ENCODE measurements at regions not wholly inside any gene's neighbourhood (a gene's known extent, or its start where the extent isn't known, plus 50 kb on each side); places are given as distances from the start of the nearest gene placed in this dataset.

DNA sequence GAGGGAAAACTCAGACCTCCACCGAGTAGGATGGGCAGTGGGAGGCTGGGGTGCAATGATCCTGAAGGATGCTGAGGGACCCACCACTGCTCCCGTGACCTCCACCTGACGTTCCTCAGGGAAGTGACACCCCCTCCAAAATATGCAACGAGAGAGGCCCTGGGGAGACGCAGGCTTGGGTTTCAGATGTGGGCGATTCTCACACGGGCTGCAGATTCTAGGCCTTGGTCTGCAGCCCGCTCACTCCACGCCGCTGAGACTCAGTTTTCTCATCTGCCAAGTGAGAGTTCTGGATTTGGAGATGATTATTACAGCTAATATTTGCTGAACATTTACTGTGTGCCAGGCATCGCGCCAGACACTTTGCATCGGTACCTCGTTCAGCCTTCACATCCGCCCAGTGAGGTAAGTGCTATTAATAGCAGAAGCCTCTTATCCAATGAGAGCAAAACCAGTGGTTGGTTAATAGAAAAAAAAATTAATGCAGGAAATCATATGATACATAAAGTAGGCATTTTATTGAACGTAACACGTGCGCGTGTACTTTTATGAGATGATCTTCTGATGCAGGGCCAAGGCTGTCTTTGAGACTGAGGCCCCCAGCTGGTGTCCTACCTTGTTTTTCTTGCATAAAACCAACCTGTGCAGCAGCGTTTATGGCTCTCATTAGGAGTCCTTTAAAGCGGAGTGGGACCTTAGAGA is 102.0 kb upstream of the RUNX3 start:
- H3K36me3 ChIP-seq = no peaks in the 10 kb centered on the region
- H3K4me1 ChIP-seq = peaks cover 83 to 88% (median 86%) of the 10 kb centered on the region in 10 experiments
- no peak for TF ChIP-seq Cebpa-rat (IDR thresholded peaks at IDR 0.05)
- no peaks in the 10 kb centered on the region for H3K9me3 ChIP-seq (replicated peaks in 1 of 11)
- peaks cover 0 to 58% (median 0%) of the 10 kb centered on the region in 11 experiments; a peak in 7 of 22 replicates for H3K27me3 ChIP-seq
- no peak overlapping the region for H3K27ac ChIP-seq
- peaks cover 0 to 51% (median 0%) of the 10 kb centered on the region in 11 experiments; a peak in 4 of 22 replicates for H4K20me1 ChIP-seq
- H3K4me2 ChIP-seq = peak overlapping the region; percentile 70 to 99 (median 93)
- peak overlapping the region in 1 of 10 experiments; percentile 15; a peak in 1 of 20 replicates for H3K4me3 ChIP-seq
- H3K9ac ChIP-seq = peak overlapping the region in 2 of 11 experiments; percentile 4 to 21; a peak in 1 of 22 replicates

DNA sequence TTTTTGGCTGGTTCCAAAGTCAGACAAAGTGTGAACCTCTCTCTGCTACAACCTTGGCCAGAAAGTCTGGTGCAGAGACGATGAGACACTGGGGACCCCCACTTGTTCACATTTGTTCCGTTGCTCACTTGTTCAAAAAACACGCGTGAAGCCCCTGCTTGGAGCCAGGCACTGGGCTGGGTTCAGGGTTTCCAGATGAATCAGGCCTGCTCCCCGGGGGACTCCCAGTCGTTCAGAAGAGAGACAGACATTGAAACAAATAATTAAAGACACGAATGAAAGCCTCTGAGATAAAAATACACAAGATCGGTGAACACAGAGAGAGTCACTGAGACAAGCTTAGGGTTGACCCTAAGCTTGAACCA is 101.5 kb upstream of the RUNX3 start:
- H3K9ac ChIP-seq = peak overlapping the region in 1 of 11 experiments; percentile 21; a peak in 1 of 22 replicates
- H3K36me3 ChIP-seq = no peaks in the 10 kb centered on the region
- peaks cover 88 to 93% (median 90%) of the 10 kb centered on the region in 10 experiments for H3K4me1 ChIP-seq
- peaks cover 0 to 61% (median 0%) of the 10 kb centered on the region in 11 experiments; a peak in 7 of 22 replicates for H3K27me3 ChIP-seq
- no peak overlapping the region for H3K27ac ChIP-seq
- H3K4me3 ChIP-seq = 0 out of 20 replicates have a peak overlapping the region, but pooled peaks of 1 of the 10 experiments have one; percentile 15
- H3K4me2 ChIP-seq = peak overlapping the region; percentile 70 to 99 (median 93)
- TF ChIP-seq Cebpa-rat (IDR thresholded peaks at IDR 0.05) = no peak
- H3K9me3 ChIP-seq (replicated peaks in 1 of 11) = no peaks in the 10 kb centered on the region
- H4K20me1 ChIP-seq = peaks cover 0 to 51% (median 0%) of the 10 kb centered on the region in 11 experiments; a peak in 4 of 22 replicates

DNA sequence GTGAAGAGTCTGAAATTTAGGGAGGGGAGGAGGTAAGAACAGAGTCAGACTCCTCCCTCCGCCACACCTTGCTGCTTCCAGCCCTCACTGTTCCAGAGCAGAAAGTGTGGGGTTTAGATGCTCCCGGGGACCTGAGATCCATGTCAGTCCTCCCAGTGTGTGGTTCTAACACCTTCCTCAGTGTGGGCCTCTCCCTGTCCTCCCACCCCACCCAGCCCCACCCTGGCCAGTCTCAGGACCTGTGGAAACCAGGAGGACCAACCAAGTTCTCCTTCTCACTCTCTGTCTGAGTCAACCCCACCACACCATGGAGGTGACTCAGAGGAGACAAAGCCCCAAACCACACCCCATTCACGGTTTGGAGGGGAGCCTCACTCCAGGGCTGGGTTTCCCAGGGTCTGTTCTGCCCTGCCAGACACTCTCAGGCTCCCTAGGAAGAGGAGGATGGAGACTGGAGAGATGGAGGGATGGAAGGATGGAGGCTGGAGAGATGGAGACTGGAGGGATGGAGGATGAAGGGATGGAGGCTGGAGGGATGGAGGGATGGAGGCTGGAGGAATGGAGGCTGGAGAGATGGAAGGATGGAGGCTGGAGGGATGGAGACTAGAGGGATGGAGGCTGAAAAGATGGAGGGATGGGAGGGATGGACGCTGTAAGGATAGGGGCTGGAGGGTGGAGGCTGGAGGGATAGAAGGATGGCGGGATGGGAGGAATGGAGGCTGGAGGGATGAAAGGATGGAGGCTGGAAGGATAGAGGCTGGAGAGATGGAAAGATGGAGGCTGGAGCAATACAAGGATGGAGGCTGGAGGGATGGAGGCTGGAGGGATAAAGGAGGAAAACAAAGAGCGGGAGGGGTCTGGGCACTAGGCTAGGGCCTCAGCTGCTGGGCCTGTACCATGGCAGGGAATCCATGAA is 100.9 kb upstream of the RUNX3 start:
- H3K4me2 ChIP-seq = peak overlapping the region; percentile 55 to 99 (median 93); a peak in 21 of 22 replicates
- no peak for TF ChIP-seq Cebpa-rat (IDR thresholded peaks at IDR 0.05)
- no peak overlapping the region for H3K9ac ChIP-seq
- no peak overlapping the region for H3K4me3 ChIP-seq
- no peak overlapping the region for H3K27ac ChIP-seq
- peaks cover 91 to 96% (median 95%) of the 10 kb centered on the region in 10 experiments for H3K4me1 ChIP-seq
- no peaks in the 10 kb centered on the region for H3K9me3 ChIP-seq (replicated peaks in 1 of 11)
- H3K36me3 ChIP-seq = no peaks in the 10 kb centered on the region
- H4K20me1 ChIP-seq = peaks cover 0 to 51% (median 0%) of the 10 kb centered on the region in 11 experiments; a peak in 4 of 22 replicates
- H3K27me3 ChIP-seq = peaks cover 0 to 61% (median 0%) of the 10 kb centered on the region in 11 experiments; a peak in 7 of 22 replicates

DNA sequence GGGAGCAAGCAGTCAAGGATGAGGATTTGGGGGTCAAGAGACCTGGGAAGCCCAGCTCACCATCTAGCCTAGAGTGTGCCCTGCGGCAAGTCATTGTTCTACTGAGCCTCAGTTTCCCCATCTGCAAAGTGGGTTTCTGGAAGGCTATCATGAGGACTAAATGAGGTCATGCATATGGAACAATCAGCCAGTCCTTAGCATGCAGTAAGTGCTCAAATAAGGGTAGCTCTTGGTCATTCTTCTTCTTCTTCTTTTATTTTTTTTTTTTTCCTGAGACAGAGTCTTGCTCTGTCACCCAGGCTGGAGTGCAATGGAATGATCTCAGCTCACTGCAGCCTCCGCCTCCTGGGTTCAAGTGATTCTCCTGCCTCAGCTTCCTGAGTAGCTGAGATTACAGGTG is 99.9 kb upstream of the RUNX3 start:
- Histone ChIP-seq H3K4me2 (peak overlapping the region; percentile 64 to 99 (median 74)), H3K27me3 (peaks cover 0 to 61% (median 0%) of the 10 kb centered on the region in 11 experiments; a peak in 7 of 22 replicates), H3K36me3 (no peaks in the 10 kb centered on the region), H4K20me1 (peaks cover 0 to 51% (median 0%) of the 10 kb centered on the region in 11 experiments; a peak in 4 of 22 replicates), H3K4me3 (no peak overlapping the region), H3K9ac (no peak overlapping the region), H3K27ac (no peak overlapping the region), H3K9me3 (replicated peaks in 1 of 11) (no peaks in the 10 kb centered on the region), H3K4me1 (peaks cover 83 to 95% (median 87%) of the 10 kb centered on the region in 10 experiments)
- TF ChIP-seq Cebpa-rat (IDR thresholded peaks at IDR 0.05) = no peak

DNA sequence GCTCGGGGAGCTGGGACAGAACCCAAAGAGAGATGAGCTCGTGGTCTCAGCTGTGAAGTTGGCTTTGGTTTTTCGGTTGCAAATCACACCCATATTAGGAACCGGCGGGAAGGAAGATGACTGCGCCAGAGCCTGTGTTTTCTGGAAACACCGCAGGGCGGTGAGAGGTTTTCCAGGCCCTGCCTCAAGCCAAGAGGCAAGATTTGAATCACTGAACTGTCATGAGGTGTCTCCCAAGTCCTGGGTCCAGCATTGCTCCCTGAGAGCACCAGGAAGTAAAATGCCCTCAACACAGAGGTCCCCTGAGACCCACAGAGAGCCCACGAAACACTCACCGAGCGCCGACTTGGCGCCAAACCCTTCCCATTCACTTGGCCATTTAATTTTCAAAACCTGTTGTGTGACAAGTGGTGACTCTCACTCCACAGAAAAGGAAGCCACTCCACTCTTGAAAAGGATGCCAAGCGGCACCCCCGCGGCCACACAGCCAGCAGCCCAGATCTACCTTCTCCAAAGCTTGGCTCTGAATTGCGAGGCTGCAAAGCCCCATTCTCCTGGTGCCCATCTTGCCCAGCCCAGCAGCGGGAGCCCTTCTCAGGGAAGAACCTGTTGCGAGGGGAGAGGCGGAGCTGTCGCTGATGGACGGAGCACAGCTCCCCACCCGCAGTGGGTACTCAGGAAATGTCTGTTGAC is 99.0 kb upstream of the RUNX3 start:
- peaks cover 0 to 67% (median 0%) of the 10 kb centered on the region in 11 experiments; a peak in 7 of 22 replicates for H3K27me3 ChIP-seq
- peaks cover 0 to 43% (median 0%) of the 10 kb centered on the region in 11 experiments; a peak in 4 of 22 replicates for H4K20me1 ChIP-seq
- H3K9me3 ChIP-seq (replicated peaks in 1 of 11) = no peaks in the 10 kb centered on the region
- H3K9ac ChIP-seq = peak overlapping the region in 6 of 11 experiments; percentile 9 to 49 (median 28); a peak in 11 of 22 replicates
- H3K36me3 ChIP-seq = no peaks in the 10 kb centered on the region
- TF ChIP-seq Cebpa-rat (IDR thresholded peaks at IDR 0.05) = no peak
- H3K4me1 ChIP-seq = peaks cover 80 to 95% (median 85%) of the 10 kb centered on the region in 10 experiments
- peak overlapping the region in 5 of 11 experiments; percentile 12 to 36 (median 28); a peak in 6 of 22 replicates for H3K27ac ChIP-seq
- H3K4me3 ChIP-seq = peak overlapping the region in 1 of 10 experiments; percentile 8; a peak in 2 of 20 replicates
- peak overlapping the region; percentile 64 to 99 (median 74) for H3K4me2 ChIP-seq

DNA sequence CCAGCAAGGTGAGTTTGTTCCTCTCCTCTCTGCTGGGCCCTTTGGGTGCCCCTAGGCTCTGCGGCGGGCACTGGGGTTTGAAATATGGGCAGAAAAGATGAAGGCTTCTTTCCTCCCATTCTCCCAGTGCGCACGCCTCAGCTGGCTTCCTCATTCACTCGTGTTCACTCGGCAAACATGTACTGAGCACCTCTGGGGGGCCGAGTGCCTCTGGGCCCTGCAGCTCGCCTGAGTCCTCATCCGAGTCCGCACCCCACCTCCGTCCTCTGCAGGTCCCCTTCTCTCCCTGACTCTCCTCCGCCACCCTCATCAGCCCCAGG is 98.5 kb upstream of the RUNX3 start:
- peaks cover 0 to 72% (median 0%) of the 10 kb centered on the region in 11 experiments; a peak in 7 of 22 replicates for H3K27me3 ChIP-seq
- H4K20me1 ChIP-seq = peaks cover 0 to 39% (median 0%) of the 10 kb centered on the region in 11 experiments; a peak in 4 of 22 replicates
- H3K4me1 ChIP-seq = peaks cover 80 to 95% (median 85%) of the 10 kb centered on the region in 10 experiments
- H3K9ac ChIP-seq = peak overlapping the region in 5 of 11 experiments; percentile 9 to 49 (median 18); a peak in 7 of 22 replicates
- peak overlapping the region in 5 of 11 experiments; percentile 12 to 36 (median 28); a peak in 6 of 22 replicates for H3K27ac ChIP-seq
- H3K36me3 ChIP-seq = no peaks in the 10 kb centered on the region
- no peaks in the 10 kb centered on the region for H3K9me3 ChIP-seq (replicated peaks in 1 of 11)
- no peak for TF ChIP-seq Cebpa-rat (IDR thresholded peaks at IDR 0.05)
- H3K4me3 ChIP-seq = peak overlapping the region in 1 of 10 experiments; percentile 8; a peak in 1 of 20 replicates
- H3K4me2 ChIP-seq = peak overlapping the region; percentile 64 to 99 (median 74)

DNA sequence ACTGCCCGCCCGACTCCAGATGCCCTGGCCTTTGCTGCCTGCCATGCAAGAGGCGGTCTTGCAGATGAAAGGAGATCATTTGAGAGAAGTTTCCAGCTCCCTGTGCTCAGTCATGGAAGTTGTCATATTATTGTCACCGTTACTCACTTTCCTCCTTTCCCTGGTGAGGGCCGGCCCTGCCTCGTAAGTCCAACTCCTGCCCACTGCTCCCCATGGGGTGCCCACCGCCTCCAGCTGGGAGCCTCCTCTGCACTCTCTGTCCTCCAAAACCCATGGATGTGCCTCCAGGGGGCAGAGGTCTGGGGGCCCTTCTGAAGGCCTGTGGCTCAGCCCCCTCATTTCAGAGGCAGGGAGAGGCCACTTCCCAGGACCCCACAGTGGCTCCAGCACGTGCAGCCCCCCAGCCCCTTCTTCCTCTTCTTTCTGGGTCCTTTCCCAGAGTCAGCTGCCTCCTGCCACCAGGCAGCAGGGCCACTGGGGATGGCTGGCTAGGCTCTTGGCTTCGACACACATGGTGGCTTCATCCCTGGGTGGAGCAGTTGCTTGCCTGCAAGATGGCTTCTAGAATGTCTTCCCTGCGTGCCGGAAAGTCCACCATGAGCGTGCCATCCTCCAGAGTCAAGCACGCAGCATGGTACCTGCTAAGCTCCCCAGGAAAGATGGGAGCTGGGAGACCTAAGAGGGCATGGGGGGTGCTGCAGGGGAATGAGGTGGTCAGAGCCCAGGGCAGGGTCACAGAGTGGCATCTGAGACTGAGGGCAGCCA is 97.9 kb upstream of the RUNX3 start:
- Histone ChIP-seq H4K20me1 (peaks cover 0 to 37% (median 0%) of the 10 kb centered on the region in 11 experiments; a peak in 4 of 22 replicates), H3K36me3 (no peaks in the 10 kb centered on the region), H3K9me3 (replicated peaks in 1 of 11) (no peaks in the 10 kb centered on the region), H3K27ac (0 out of 22 replicates have a peak overlapping the region, but pooled peaks of 1 of the 11 experiments have one; percentile 36), H3K4me2 (peak overlapping the region; percentile 64 to 99 (median 74)), H3K27me3 (peaks cover 0 to 67% (median 0%) of the 10 kb centered on the region in 11 experiments; a peak in 7 of 22 replicates), H3K9ac (0 out of 22 replicates have a peak overlapping the region, but pooled peaks of 2 of the 11 experiments have one; percentile 9 to 18), H3K4me3 (0 out of 20 replicates have a peak overlapping the region, but pooled peaks of 1 of the 10 experiments have one; percentile 8), H3K4me1 (peaks cover 80 to 95% (median 85%) of the 10 kb centered on the region in 10 experiments)
- no peak for TF ChIP-seq Cebpa-rat (IDR thresholded peaks at IDR 0.05)

Data from BLaER1 treated with 17β-estradiol and CSF1 and Interleukin-3, amounts not matched to agents 10 nM and 100 nM (cell line).